DMS 273 (cell line): ENCODE measurements at regions not wholly inside any gene's neighbourhood (a gene's known extent, or its start where the extent isn't known, plus 50 kb on each side); places are given as distances from the start of the nearest gene placed in this dataset.
"Not testable (repeated sequence)": the region's sequence is repeated elsewhere in the genome, so short reads cannot be mapped to it uniquely, and the experiment has no call there.

ENCODE experiments used
- DNase-seq: peaks from one replicate; lab custom pipeline; 2025; ENCODE audit not compliant: unreplicated experiment; lab: John Stamatoyannopoulos, UW

DNA sequence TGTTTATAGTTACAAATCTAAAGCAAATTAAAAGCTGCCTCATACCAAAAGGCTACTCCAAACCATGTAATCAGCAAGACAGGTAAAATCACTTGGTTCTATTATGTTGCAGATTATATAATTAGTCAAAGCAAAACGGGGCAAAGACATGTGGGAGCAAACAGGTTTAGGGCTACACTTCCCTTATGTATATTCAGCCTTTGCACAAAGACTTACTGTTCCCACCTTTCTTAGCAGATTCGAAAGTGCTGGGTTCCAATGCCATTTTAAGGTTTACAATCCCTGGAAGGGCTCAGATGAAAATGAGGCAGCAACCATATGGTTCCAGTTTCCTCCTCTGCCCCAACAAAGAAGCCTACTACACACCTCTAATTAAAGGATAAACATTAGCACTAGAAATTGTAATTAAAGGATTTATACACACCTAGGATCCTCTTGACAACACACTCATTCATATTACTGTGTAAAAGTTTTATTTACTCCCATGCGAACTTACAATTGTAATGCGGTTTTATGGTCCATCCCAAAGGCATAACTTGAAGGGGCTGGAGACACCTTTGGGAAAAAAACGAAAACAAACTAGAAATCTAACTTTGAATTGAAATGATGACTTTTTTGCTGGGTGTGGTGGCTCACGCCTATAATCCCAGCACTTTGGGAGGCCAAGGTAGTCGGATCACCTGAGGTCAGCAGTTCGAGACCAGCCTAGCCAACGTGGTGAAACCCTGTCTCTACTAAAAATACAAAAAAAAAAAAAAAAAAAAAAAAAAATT, 117.3 kb upstream of the PKN2 start:
- DNase-seq = peak; percentile 15

DNA sequence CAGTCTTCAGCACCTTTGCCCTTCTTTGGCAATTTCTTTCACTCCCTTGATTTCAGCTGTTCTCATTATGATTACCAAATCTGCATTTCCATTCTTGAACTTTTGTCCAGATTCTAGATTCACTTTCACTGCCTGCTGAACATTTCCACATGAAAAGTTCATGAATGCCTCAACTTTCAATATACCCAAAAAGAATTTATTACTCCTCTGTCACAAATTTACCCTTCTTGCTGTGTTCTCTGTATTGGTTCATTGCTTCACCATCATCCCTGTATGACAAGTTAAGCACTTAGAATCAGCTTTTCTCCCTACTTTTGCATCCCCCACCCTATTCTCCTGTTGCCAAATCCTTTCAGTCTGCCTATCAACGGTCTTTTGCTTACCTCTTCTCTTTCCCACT, 112.6 kb upstream of the PKN2 start:
- no peak for DNase-seq

DNA sequence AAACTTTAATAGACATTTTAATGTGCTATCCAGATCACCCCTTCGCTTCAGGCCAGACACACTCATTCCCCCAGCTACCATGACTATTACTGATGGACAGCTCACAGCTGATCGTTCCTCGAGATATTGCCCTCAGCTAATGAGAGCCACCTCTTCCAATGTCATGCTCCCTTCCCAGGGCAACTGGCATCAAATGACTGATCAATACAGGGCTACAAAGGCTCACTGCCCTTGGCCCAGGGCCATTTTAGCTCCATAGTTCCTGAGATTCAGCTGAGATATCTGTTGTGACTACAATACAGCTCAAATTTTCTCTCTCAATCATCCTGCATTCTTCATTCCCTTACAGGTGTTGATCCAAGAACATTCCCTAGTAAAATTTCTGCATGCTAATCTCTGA, 104.5 kb upstream of the PKN2 start:
- DNase-seq = no peak

DNA sequence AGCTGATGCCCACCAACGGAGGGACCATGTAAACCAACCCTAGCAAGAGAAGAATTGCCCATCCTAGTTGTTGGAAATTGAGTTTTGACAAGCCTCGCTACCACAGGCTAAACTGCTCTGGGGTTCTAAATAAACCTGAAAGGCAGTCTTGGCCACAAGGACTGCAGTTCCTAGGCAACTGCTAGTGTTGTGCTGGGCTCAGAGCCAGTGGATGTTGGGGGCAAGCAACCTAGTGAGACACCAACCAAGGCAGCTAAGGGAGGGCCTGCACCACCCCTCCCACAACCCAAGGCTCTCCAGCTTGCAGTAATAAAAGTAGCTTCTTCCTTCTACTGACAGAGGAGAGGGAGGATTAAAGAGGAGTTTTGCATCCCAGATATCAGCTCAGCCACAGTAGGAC, 102.4 kb upstream of the PKN2 start:
- no peak for DNase-seq

DNA sequence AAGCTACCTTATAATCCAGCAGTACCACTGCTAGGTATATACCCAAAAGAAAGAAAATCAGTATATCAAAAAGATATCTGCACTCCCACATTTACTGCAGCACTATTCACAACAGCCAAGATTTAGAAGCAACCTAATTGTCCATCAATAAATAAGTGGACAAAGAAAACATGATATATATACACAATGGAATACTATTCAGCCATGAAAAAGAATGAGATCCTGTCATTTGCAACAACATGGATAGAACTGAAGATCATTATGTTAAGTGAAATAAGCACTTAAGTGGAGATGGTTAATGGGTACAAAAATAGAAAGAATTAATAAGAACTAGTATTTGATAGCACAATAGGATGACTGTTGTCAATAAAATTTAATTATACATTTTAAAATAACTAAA, 90.7 kb upstream of the PKN2 start:
- DNase-seq = no peak

DNA sequence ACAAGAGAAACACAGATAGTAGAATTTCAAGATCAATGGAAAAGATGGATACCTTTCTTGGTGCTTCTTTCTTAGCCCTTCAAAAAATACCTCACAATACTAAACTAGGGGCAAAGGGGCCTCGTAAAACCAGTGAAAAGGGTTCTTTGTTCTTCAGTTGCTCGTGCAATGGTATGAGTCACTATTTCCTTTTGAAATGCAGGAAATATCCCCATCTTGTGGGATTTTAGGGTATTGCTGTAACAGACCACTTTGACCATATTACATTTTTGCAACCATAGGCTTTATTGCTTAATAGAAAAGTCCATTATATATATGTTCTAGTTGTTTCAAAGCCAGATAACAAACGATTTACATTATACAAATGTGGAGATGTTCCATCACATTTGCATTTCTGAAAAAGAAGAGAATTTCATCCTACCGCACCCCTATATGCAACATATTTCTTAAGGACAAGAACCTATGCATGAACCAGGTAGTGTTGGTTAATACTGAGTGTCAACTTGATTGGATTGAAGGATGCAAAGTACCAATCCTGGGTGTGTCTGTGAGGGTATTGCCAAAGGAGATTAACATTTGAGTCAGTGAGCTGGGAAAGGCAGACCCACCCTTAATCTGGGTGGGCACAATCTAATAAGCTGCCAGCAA, 88.6 kb upstream of the PKN2 start:
- peak; percentile 45 for DNase-seq

DNA sequence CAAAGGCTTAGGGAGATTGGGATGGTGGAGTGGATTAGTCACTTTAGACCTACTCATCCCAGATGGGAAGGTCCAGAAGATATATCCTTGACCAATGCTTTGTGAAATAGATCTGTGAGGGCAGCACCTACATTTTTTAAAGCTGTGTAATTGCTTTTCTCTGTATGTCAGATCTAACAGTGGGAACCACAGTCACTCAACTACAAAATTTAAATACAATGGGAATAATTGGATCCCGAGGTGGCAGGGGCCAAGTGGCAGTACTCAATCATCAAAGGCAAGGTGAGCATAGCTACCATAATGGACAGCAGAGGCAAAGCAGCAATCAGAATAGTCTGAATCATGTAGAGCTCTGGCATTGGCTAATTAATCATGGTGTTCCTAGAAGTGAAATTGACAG, 86.1 kb upstream of the PKN2 start:
- not testable (repeated sequence) for DNase-seq

DNA sequence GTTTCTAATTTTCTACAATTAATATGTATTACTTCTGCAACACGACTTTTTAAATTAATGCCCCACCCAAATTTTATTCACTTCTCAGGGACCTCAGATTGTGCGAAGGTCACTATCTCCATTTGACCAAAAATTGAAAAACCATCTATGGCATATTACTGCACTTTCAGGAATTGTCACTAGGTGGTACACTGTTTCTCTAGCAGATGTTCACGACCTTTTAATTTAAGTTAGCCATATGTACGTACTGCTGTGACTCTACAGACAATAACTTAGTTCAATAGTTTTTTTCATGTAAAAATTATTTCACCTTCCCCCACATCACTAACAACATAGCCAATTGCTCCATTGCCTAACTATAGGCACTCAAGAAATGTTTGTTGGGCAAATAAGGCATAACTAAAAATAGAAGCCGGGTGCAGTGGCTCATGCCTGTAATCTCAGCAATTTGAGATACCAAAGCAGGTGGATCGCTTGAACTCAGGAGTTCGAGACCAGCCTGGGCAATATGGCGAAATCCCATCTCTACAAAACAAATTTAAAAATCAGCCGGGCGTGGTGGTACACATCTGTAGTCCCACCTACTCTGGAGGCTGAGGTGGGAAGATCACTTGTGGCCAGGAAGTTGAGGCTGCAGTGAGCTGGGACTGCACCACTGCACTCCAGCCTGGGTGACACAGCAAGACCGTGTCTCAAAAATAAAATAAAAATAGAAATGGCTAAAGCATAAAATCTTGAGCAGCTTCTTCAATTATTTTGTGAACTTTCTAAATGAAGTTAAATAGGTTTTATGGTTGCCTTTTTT, 75.7 kb upstream of the PKN2 start:
- peak; percentile 70 for DNase-seq

DNA sequence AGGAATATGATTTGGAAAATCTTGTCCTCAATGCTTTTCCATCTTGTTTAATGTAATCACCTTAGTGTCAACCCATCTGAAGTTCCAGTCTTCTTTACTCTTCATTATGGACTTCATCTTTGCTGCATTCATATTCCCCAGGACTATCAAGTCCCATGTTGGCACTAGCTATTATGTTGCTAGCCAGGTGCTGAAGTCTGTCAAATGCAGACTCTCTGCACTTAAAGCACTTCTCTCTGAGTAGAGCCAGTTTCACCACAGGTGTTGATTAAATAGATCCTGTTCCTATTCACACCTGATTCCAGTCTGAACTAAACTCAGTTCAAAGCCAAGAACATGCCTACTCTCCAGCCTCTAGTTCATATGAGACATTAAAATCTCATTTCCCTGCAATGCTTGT, 75.0 kb upstream of the PKN2 start:
- DNase-seq = no peak

DNA sequence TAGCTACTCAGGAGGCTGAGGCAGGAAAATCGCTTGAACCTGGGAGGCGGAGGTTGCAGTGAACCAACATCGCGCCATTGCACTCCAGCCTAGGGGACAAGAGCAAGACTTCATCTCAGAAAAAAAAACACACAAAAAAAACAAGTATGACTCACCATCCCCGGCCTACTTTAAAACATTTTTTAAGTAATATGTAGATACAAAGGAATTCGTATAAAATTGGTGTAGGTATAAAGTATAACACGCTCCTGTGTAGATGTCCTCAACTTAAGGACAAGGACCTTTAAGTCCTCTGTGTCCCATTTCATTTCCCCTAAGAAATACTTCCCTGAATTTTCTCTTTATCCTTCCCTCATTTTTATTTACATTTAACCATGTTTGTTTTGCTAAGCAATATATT, 73.4 kb upstream of the PKN2 start:
- DNase-seq = no peak

DNA sequence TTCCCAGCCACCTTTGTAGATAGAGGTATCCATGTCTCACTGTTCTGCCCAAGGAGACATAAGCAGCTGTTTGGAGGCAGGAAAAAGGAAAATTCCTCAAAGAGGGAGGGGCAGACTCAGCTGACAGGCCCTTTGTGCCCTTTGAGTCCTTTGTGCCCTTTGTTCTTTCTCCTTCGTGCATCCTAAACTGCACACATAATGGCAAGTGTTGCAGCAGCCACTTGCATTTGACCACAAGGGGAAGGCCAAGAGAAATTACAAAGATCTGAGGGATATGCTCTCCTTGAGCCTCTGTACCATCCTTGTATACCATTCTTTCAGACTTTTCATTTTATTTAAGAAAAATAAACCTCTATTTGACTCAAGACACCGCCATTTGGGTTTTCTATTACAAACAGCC, 71.8 kb upstream of the PKN2 start:
- no peak for DNase-seq

DNA sequence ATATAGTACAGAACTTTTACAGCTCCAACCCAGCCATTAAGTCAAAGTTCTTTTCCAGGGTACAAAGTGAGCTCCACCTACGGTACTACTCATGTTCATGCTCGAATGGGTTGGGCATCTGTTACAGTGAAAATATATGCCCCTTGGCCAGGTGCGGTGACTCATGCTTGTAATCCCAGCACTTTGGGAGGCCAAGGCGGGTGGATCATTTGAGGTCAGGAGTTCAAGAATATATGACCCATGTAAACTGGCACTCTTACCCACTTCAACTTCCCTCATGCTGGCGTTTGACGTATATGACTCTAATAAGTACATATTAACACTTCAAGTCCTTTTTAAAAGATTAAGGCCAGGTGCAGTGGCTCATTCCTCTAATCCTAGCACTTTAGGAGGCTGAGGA, 71.3 kb upstream of the PKN2 start:
- peak; percentile 39 for DNase-seq

DNA sequence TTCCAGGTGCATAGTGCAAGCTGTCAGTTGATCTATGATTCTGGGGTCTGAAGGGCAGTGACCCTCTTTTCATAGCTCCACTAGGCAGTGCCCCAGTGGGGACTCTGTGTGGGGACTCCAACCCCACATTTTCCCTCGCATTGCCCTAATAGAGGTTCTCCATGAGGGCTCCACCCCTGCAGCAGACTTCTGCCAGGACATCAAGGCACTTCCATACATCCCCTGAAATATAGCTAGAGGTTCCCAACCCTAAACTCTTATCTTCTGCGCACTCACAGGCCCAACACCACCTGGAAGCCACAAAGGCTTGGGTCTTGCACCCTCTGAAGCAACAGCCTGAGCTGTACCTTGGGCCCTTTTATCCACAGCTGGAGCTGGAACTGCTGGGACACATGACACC, 65.7 kb upstream of the PKN2 start:
- DNase-seq = peak; percentile 14

DNA sequence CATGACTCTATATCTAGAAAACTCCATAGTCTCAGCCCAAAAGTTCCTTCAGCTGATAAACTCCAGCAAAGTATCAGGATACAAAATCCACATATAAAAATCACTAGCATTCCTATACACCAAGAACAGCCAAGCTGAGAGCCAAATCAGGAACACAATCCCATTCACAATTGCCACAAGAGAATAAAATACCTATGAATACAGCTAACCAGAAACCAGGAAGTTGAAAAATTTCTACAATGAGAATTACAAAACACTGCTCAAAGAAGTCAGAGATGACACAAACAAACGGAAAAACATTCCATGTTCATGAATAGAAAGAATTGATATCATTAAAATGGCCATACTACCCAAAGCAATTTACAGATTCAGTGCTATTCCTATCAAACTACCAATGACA, 61.0 kb upstream of the PKN2 start:
- DNase-seq = not testable (repeated sequence)
